IMR-90 (cell line): ENCODE measurements at regions not wholly inside any gene's neighbourhood (a gene's known extent, or its start where the extent isn't known, plus 50 kb on each side); places are given as distances from the start of the nearest gene placed in this dataset.

Source experiments
- ATAC-seq: fragments of 200-7000 bp; cut with Tn5 transposase; 2 replicates; pipeline ENCODE4 v1.9.1; 2020; ENCODE audit warnings: low read depth, mild to moderate bottlenecking, moderate library complexity
- BruUV-seq: library from RNA; stranded (reverse); fragments of 400-500 nt; replicated peaks from 2 replicates; lab custom pipeline; 2021; lab: Mats Ljungman, UMichigan
- CTCF ChIA-PET: fragments of 300-600 bp; formaldehyde crosslinking; extraction: SDS; loops from one replicate; lab custom pipeline; 2021; ENCODE audit warnings: antibody characterized with exemption; lab: Yijun Ruan, JAX
- POLR2A ChIA-PET: fragments of 300-600 bp; sonication (Branson Sonifier 250); formaldehyde crosslinking; loops from one replicate; lab custom pipeline; 2022; ENCODE audit warnings: antibody characterized with exemption; ENCODE audit not compliant: unreplicated experiment; lab: Charles Lee
- DNase-seq: peaks from one replicate; pipeline ENCODE4 v3.0.0; 2013
- H2AFZ ChIP-seq: replicated peaks from 2 replicates; pipeline ENCODE3; 2013; ENCODE audit warnings: low read length, mild to moderate bottlenecking; ENCODE audit not compliant: poor library complexity
- H2AK5ac ChIP-seq: 2 replicates; pipeline ENCODE4 v1.6.1; 2013; ENCODE audit warnings: low read depth, low read length, inconsistent platforms
- H2AK9ac ChIP-seq: replicated peaks from 2 replicates; pipeline ENCODE3; 2013; ENCODE audit warnings: mild to moderate bottlenecking, low read depth, low read length, moderate library complexity; ENCODE audit not compliant: poor library complexity
- H2BK120ac ChIP-seq: 2 replicates; pipeline ENCODE4 v1.6.1; 2013; ENCODE audit warnings: low read depth, low read length, inconsistent platforms
- H2BK15ac ChIP-seq: 3 replicates; pipeline ENCODE4 v1.6.1; 2013; ENCODE audit warnings: low read depth, low read length, inconsistent platforms
- H2BK20ac ChIP-seq: 2 replicates; pipeline ENCODE4 v1.6.1; 2013; ENCODE audit warnings: low read depth, mild to moderate bottlenecking, inconsistent platforms, low read length, moderate library complexity
- H2BK5ac ChIP-seq: 2 replicates; pipeline ENCODE4 v1.6.1; 2013; ENCODE audit warnings: mild to moderate bottlenecking, low read depth, low read length, inconsistent platforms; ENCODE audit not compliant: poor library complexity, severe bottlenecking
- H3K14ac ChIP-seq: replicated peaks from 2 replicates; pipeline ENCODE4 v1.6.1; 2013; ENCODE audit warnings: low read depth, low read length, inconsistent platforms
- H3K18ac ChIP-seq: 2 replicates; pipeline ENCODE4 v1.6.1; 2013; ENCODE audit warnings: low read depth, low read length, control low read depth
- H3K23ac ChIP-seq: 2 replicates; pipeline ENCODE4 v1.6.1; 2013; ENCODE audit warnings: low read depth, low read length, inconsistent platforms
- H3K27ac ChIP-seq: 2 replicates; pipeline ENCODE4 v1.5.1; 2013; ENCODE audit warnings: mild to moderate bottlenecking, control low read depth, low read length; ENCODE audit not compliant: insufficient read depth
- H3K27me3 ChIP-seq: 2 replicates; pipeline ENCODE4 v1.6.1; 2013; ENCODE audit warnings: low read length; ENCODE audit not compliant: control insufficient read depth, insufficient read depth
- H3K36me3 ChIP-seq: 2 replicates; pipeline ENCODE4 v1.6.1; 2013; ENCODE audit warnings: low read length, mixed read lengths; ENCODE audit not compliant: control insufficient read depth, insufficient read depth
- H3K4ac ChIP-seq: 2 replicates; pipeline ENCODE4 v1.6.1; 2013; ENCODE audit warnings: low read depth, low read length, inconsistent platforms
- H3K4me1 ChIP-seq: 2 replicates; pipeline ENCODE4 v1.6.1; 2013; ENCODE audit warnings: low read length, mixed read lengths; ENCODE audit not compliant: control insufficient read depth, insufficient read depth
- H3K4me2 ChIP-seq: 2 replicates; pipeline ENCODE4 v1.6.1; 2013; ENCODE audit warnings: low read depth, mild to moderate bottlenecking, control low read depth, low read length, moderate library complexity
- H3K4me3 ChIP-seq: 2 replicates; pipeline ENCODE4 v1.5.1; 2013; ENCODE audit warnings: low read depth, mild to moderate bottlenecking, control low read depth, low read length, moderate library complexity; ENCODE audit not compliant: insufficient read depth
- H3K56ac ChIP-seq: 2 replicates; pipeline ENCODE4 v1.6.1; 2013; ENCODE audit warnings: low read length, inconsistent platforms; ENCODE audit not compliant: insufficient read depth; ENCODE audit errors: extremely low read depth
- H3K79me1 ChIP-seq, 2 experiments: 2 replicates each; pipeline ENCODE4 v1.6.1; 2013; ENCODE audit warnings: low read length in 2 of 2, inconsistent platforms in 1 of 2, low read depth in 1 of 2
- H3K9ac ChIP-seq: 2 replicates; pipeline ENCODE4 v1.6.1; 2013; ENCODE audit warnings: low read depth, low read length, control low read depth
- H3K9me1 ChIP-seq: 2 replicates; pipeline ENCODE4 v1.6.1; 2013; ENCODE audit warnings: low read length, inconsistent platforms; ENCODE audit not compliant: insufficient read depth
- H3K9me3 ChIP-seq: 2 replicates; pipeline ENCODE4 v1.6.1; 2013; ENCODE audit warnings: low read length; ENCODE audit not compliant: control insufficient read depth, insufficient read depth
- H4K20me1 ChIP-seq: 2 replicates; pipeline ENCODE4 v1.6.1; 2013; ENCODE audit warnings: low read length, inconsistent platforms; ENCODE audit not compliant: insufficient read depth
- H4K5ac ChIP-seq: 2 replicates; pipeline ENCODE4 v1.6.1; 2013; ENCODE audit warnings: mild to moderate bottlenecking, low read depth, low read length, control low read depth
- H4K8ac ChIP-seq, 2 experiments: 2 replicates each; pipeline ENCODE4 v1.6.1; 2013; ENCODE audit warnings: low read depth in 2 of 2, low read length in 2 of 2, control low read depth in 1 of 2, inconsistent platforms in 1 of 2
- H4K91ac ChIP-seq: 2 replicates; pipeline ENCODE4 v1.6.1; 2013; ENCODE audit warnings: low read depth, low read length, inconsistent platforms; ENCODE audit not compliant: insufficient read depth
- CEBPB ChIP-seq: IDR thresholded peaks from 2 replicates; pipeline ENCODE4 v1.6.1; 2012; ENCODE audit warnings: low read depth, low read length, improper control_type of control experiment
- CHD1 ChIP-seq: IDR thresholded peaks from 2 replicates; pipeline ENCODE4 v1.6.1; 2012; ENCODE audit warnings: low read depth, low read length, improper control_type of control experiment
- MAFK ChIP-seq: IDR thresholded peaks from 2 replicates; pipeline ENCODE4 v1.6.1; 2012; ENCODE audit warnings: low read depth, low read length, improper control_type of control experiment
- POLR2A ChIP-seq: IDR thresholded peaks from 2 replicates; pipeline ENCODE4 v1.6.1; 2012; ENCODE audit warnings: mild to moderate bottlenecking, low read depth, low read length
- RAD21 ChIP-seq: IDR thresholded peaks from 2 replicates; pipeline ENCODE4 v1.6.1; 2012; ENCODE audit warnings: low read length, improper control_type of control experiment
- SMC3 ChIP-seq: fragments of 150-350 bp; IDR thresholded peaks from 2 replicates; pipeline ENCODE4 v1.6.1; 2016; ENCODE audit warnings: low read depth, mild to moderate bottlenecking, antibody characterized with exemption, low read length, moderate library complexity
- WGBS, 2 experiments: methylation state at CpG; one replicate each; pipeline versions ENCODE4 v1.1.5 to v1.1.7; 2013; ENCODE audit warnings: missing lambda C conversion rate in 2 of 2; ENCODE audit not compliant: insufficient read length in 1 of 2; ENCODE audit errors: extremely low coverage in 2 of 2; 5-methylcytosine and 5-hydroxymethylcytosine counted together
- dilution Hi-C: fragments of 300-500 bp; cut with HindIII; formaldehyde crosslinking; loops from one replicate; pipeline ENCODE4 v1.14.3; 2018; ENCODE audit warnings: low sequenced_read_pairs; ENCODE audit not compliant: unreplicated experiment
- in situ Hi-C: fragments of 300-500 bp; cut with MboI; formaldehyde crosslinking; loops from 3 replicates; pipeline ENCODE4 v1.14.3; 2019; ENCODE audit warnings: low sequenced_read_pairs, inconsistent platforms, mixed read lengths
- intact Hi-C: fragments of 100-400 bp; cut with micrococcal nuclease; formaldehyde crosslinking; loops from 2 replicates; pipeline ENCODE4 v1.10.0; 2022
- TF ChIP-seq, protein P1 (sequence below): fragments of 150-350 bp; IDR thresholded peaks from 2 replicates; pipeline ENCODE4 v1.6.1; 2016; ENCODE audit warnings: low read depth, mild to moderate bottlenecking, low read length, moderate library complexity, borderline replicate concordance
- TF ChIP-seq, protein P2 (sequence below): fragments of 150-350 bp; IDR thresholded peaks from 2 replicates; pipeline ENCODE4 v1.6.1; 2017; ENCODE audit warnings: mild to moderate bottlenecking, antibody characterized with exemption, low read length, low read depth

DNA sequence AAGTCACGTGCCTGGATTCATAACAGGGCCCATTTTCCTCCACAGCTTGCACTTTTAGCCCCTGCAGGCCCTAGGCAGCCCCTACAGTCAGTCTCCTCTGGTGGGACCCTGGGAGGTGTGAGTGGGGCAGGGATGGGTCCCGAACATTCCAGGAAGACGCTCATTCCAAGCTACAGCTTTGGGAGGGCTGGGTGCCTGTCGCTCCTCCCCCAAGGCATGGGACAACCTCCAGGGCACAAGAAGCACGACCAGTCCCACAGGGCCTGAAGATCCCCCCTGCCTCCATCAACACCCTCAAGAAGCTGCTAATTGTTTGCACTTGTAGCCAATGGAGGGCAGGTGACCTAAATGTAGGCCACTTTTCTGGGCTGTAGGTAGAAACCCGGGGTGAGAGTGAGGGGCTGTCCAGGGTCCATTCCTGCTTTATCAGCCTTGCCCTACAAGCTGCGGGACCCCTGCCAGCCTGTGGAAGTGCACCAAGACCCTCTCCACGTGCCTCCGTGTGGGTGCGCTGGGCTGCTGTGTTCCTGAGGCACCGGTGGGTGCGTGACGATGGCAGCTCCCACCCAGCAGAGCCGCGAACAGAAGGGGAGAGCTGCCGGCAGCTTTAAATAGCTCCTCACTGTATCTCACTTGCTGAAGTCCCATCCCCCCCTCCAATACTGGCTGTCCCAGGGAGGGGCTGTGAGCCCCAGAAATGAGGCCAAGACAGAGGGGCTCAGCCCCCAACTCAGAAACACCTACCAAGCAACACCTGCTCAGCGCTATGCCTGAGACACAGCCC lies 91.9 kb upstream of the ARAP3 start:
- H3K9me1 ChIP-seq: no peaks in the 10 kb centered on the region
- intact Hi-C loops (no loop called here), dilution Hi-C loops (no loop called here), in situ Hi-C loops (no loop called here)
- H3K79me1 ChIP-seq: no peaks in the 10 kb centered on the region
- peaks cover 29% of the 10 kb centered on the region for H3K27me3 ChIP-seq
- H2BK5ac ChIP-seq: no peak overlapping the region
- DNase-seq (no peak), ATAC-seq (no peak)
- no peak overlapping the region for H4K8ac ChIP-seq
- no peak overlapping the region for H3K23ac ChIP-seq
- 53% methylated on average over 4 of the region's 17 CpGs; no CpG with 5 or more reads in 1 of the 2 experiments for WGBS, 2 experiments
- no peak overlapping the region for H2BK120ac ChIP-seq
- H3K27ac ChIP-seq: no peak overlapping the region
- H2BK20ac ChIP-seq: no peak overlapping the region
- H2AK9ac ChIP-seq: no peak overlapping the region
- no peak overlapping the region for H2BK15ac ChIP-seq
- CTCF ChIA-PET: no interaction called here
- no peaks in the 10 kb centered on the region for H3K36me3 ChIP-seq
- no peak overlapping the region for H4K91ac ChIP-seq
- no peaks in the 10 kb centered on the region for H4K20me1 ChIP-seq
- TF ChIP-seq SMC3 (no peak), POLR2A (no peak), CEBPB (no peak), CHD1 (no peak), RAD21 (no peak), MAFK (no peak)
- TF ChIP-seq, protein P1, sequence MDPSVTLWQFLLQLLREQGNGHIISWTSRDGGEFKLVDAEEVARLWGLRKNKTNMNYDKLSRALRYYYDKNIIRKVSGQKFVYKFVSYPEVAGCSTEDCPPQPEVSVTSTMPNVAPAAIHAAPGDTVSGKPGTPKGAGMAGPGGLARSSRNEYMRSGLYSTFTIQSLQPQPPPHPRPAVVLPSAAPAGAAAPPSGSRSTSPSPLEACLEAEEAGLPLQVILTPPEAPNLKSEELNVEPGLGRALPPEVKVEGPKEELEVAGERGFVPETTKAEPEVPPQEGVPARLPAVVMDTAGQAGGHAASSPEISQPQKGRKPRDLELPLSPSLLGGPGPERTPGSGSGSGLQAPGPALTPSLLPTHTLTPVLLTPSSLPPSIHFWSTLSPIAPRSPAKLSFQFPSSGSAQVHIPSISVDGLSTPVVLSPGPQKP: no peak
- TF ChIP-seq, protein P2, sequence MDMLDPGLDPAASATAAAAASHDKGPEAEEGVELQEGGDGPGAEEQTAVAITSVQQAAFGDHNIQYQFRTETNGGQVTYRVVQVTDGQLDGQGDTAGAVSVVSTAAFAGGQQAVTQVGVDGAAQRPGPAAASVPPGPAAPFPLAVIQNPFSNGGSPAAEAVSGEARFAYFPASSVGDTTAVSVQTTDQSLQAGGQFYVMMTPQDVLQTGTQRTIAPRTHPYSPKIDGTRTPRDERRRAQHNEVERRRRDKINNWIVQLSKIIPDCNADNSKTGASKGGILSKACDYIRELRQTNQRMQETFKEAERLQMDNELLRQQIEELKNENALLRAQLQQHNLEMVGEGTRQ: no peak
- H3K9ac ChIP-seq: no peak overlapping the region
- no peak overlapping the region for H3K4me3 ChIP-seq
- no TSS peak for BruUV-seq
- no peak overlapping the region for H3K4me2 ChIP-seq
- H2AFZ ChIP-seq: no peak overlapping the region
- POLR2A ChIA-PET: no interaction called here
- H3K56ac ChIP-seq: no peak overlapping the region
- H3K4ac ChIP-seq: no peak overlapping the region
- no peaks in the 10 kb centered on the region for H3K4me1 ChIP-seq
- H3K9me3 ChIP-seq: 0 out of 2 replicates have a peak, but pooled peaks cover 2% of the 10 kb centered on the region
- no peak overlapping the region for H2AK5ac ChIP-seq
- H3K14ac ChIP-seq: no peak overlapping the region
- H4K5ac ChIP-seq: no peak overlapping the region
- H3K18ac ChIP-seq: no peak overlapping the region
